ENCODE measurements at regions not wholly inside any gene's neighbourhood (a gene's known extent, or its start where the extent isn't known, plus 50 kb on each side); places are given as distances from the start of the nearest gene placed in this dataset.

DNA sequence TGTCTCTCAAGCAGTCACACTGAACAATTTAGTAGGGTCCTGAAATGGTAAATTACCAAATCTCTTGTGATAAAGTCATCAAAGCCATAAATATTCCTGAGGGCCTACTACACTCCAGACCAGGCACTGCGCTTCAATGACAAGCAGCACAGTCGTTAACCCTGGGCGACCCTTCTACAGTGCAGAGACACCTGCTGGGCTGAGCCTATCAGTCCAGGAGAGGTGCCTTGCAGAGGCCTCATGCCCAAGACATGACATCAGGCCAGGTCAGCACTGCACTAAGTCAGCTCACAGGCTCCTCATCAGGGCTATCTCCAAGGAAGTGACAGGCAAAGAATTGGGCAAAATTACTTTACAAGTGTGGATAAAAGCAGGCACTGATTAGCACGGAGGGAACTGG, 166.4 kb upstream of the EPB41L3 start:
- Histone ChIP-seq H3K27ac (no peak overlapping the region), H3K4me1 (no peaks in the 10 kb centered on the region), H3K36me3 (no peaks in the 10 kb centered on the region), H3K9me3 (no peaks in the 10 kb centered on the region), H3K4me3 (no peak overlapping the region), H3K27me3 (no peaks in the 10 kb centered on the region)
- TF ChIP-seq POLR2A (IDR thresholded peaks at IDR 0.05) (no peak), POLR2AphosphoS5 (IDR thresholded peaks at IDR 0.05) (no peak), EP300 (IDR thresholded peaks at IDR 0.05) (no peak)
- TF ChIP-seq, protein P1, sequence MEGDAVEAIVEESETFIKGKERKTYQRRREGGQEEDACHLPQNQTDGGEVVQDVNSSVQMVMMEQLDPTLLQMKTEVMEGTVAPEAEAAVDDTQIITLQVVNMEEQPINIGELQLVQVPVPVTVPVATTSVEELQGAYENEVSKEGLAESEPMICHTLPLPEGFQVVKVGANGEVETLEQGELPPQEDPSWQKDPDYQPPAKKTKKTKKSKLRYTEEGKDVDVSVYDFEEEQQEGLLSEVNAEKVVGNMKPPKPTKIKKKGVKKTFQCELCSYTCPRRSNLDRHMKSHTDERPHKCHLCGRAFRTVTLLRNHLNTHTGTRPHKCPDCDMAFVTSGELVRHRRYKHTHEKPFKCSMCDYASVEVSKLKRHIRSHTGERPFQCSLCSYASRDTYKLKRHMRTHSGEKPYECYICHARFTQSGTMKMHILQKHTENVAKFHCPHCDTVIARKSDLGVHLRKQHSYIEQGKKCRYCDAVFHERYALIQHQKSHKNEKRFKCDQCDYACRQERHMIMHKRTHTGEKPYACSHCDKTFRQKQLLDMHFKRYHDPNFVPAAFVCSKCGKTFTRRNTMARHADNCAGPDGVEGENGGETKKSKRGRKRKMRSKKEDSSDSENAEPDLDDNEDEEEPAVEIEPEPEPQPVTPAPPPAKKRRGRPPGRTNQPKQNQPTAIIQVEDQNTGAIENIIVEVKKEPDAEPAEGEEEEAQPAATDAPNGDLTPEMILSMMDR (IDR thresholded peaks at IDR 0.05): no peak
- no peak for DNase-seq
- 76 to 85% (median 80%) methylated on average over 4 of the region's 4 CpGs for WGBS, 5 donors
- intact Hi-C loops (cut with DNase I; ENCODE audit: low total_unique reads): no loop called here

DNA sequence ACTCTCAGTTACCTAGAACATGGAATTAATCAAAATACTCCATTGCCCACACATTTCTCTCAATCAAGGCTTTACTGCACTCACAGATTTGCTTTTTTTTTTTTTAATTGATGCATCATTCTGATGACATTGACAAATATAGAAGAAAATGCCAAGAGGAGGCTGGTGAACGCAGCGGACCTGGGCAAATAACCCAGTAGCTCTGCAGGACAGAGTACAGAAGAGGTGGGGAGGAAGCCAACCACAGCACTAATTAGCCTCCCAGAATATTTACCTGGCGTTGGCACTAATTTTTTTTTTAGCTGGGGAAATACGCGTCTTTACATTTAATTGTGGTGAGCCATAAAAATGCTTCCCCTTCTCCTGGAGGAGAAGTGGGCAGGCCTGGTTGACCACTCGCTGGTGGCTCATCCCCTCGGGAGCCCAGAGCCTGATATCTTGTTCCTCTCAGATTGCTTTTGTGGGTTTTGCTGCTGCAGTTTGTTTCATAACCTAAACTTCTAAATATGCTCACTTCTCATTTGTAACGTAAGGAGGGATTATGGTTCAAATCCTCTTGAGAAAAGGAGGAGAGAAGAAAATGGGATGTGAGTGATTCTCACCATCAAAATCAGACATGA, 165.8 kb upstream of the EPB41L3 start:
- 68 to 85% (median 81%) methylated on average over 8 of the region's 8 CpGs for WGBS, 5 donors
- no peak for DNase-seq
- intact Hi-C loops (cut with DNase I; ENCODE audit: low total_unique reads): no loop called here
- Histone ChIP-seq H3K27me3 (no peaks in the 10 kb centered on the region), H3K27ac (no peak overlapping the region), H3K9me3 (no peaks in the 10 kb centered on the region), H3K4me3 (no peak overlapping the region), H3K36me3 (no peaks in the 10 kb centered on the region), H3K4me1 (no peaks in the 10 kb centered on the region)
- TF ChIP-seq POLR2AphosphoS5 (IDR thresholded peaks at IDR 0.05) (no peak), EP300 (IDR thresholded peaks at IDR 0.05) (no peak), POLR2A (IDR thresholded peaks at IDR 0.05) (no peak)
- TF ChIP-seq, protein P1 (IDR thresholded peaks at IDR 0.05): no peak

DNA sequence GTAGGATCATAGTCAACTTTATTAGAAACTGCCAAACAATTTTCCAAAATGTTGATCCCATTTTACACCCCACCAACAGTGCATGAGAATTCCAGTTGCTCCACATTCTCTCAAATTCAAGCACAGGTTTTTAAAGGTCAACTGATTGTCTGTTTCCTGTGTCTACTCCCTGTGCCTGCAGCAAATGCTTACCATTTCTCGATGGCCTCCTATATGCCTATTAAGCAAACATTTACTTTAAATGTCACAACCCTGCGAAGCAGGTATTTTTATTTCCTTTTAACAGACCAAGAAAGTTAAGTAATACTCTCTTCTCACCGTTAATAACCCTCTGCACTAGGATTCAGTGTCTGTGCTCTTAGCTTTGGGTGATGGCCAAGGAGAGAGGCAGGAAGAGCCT, 163.8 kb upstream of the EPB41L3 start:
- Histone ChIP-seq H3K27ac (no peak overlapping the region), H3K4me1 (no peaks in the 10 kb centered on the region), H3K9me3 (no peaks in the 10 kb centered on the region), H3K36me3 (no peaks in the 10 kb centered on the region), H3K27me3 (no peaks in the 10 kb centered on the region), H3K4me3 (no peak overlapping the region)
- TF ChIP-seq, protein P1 (IDR thresholded peaks at IDR 0.05): no peak
- no peak for TF ChIP-seq POLR2A (IDR thresholded peaks at IDR 0.05)
- no peak for TF ChIP-seq POLR2AphosphoS5 (IDR thresholded peaks at IDR 0.05)
- no peak for TF ChIP-seq EP300 (IDR thresholded peaks at IDR 0.05)
- DNase-seq: no peak
- intact Hi-C loops (cut with DNase I; ENCODE audit: low total_unique reads): no loop called here
- 23 to 34% (median 31%) methylated on average over 3 of the region's 3 CpGs for WGBS, 5 donors

DNA sequence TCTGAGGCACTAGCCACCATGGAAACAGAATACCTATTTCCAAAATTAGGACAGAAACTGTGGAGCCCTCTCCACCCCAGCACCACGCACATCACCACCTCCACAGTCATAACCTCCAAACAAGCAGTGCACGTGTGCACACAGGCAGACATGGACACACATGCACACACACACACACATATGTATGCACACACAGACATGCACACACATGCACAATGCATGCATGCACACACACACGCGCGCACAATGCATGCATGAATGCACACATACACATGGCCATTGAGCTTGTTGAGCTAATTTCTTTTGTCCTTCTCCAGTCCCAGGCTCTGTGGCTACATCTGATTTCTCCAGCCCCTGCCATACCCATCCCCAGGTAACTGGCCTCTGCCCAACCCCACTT, 161.6 kb upstream of the EPB41L3 start:
- H3K4me3 ChIP-seq: no peak overlapping the region
- intact Hi-C loops (cut with DNase I; ENCODE audit: low total_unique reads): no loop called here
- no peak overlapping the region for H3K27ac ChIP-seq

More for the DNA sequence above, 161.6 kb upstream of the EPB41L3 start:
- Histone ChIP-seq H3K27me3 (no peaks in the 10 kb centered on the region), H3K4me1 (no peaks in the 10 kb centered on the region), H3K36me3 (no peaks in the 10 kb centered on the region), H3K9me3 (no peaks in the 10 kb centered on the region)
- 94 to 98% (median 96%) methylated on average over 5 of the region's 5 CpGs for WGBS, 5 donors
- TF ChIP-seq, protein P1 (IDR thresholded peaks at IDR 0.05): no peak
- no peak for TF ChIP-seq POLR2A (IDR thresholded peaks at IDR 0.05)
- no peak for TF ChIP-seq EP300 (IDR thresholded peaks at IDR 0.05)
- TF ChIP-seq POLR2AphosphoS5 (IDR thresholded peaks at IDR 0.05): no peak
- no peak for DNase-seq
